ENCODE measurements at regions not wholly inside any gene's neighbourhood (a gene's known extent, or its start where the extent isn't known, plus 50 kb on each side); places are given as distances from the start of the nearest gene placed in this dataset.
"Not testable (repeated sequence)": the region's sequence is repeated elsewhere in the genome, so short reads cannot be mapped to it uniquely, and the experiment has no call there.

- Histone ChIP-seq H3K27ac (no peak overlapping the region), H3K36me3 (no peaks in the 10 kb centered on the region), H4K20me1 (no peaks in the 10 kb centered on the region), H3K27me3 (no peaks in the 10 kb centered on the region), H3K9me3 (replicated peaks in 1 of 11) (0 out of 22 replicates have a peak, but pooled peaks cover 0 to 5% (median 0%) of the 10 kb centered on the region in 11 experiments), H3K4me3 (no peak overlapping the region), H3K4me1 (peaks cover 0 to 5% (median 0%) of the 10 kb centered on the region in 10 experiments; a peak in 7 of 20 replicates), H3K9ac (no peak overlapping the region), H3K4me2 (no peak overlapping the region)
- no peak for TF ChIP-seq Cebpa-rat (IDR thresholded peaks at IDR 0.05)
These were observed 217.5 kb downstream of the RAP2B start for GRCh38 chr3:153379516-153379915.

GRCh38 chr3:153385343-153385742 lies 223.3 kb downstream of the RAP2B start:
- no peak overlapping the region for H3K27ac ChIP-seq
- no peaks in the 10 kb centered on the region for H3K9me3 ChIP-seq (replicated peaks in 1 of 11)
- no peaks in the 10 kb centered on the region for H3K4me1 ChIP-seq
- TF ChIP-seq Cebpa-rat (IDR thresholded peaks at IDR 0.05) = no peak
- no peaks in the 10 kb centered on the region for H3K36me3 ChIP-seq
- no peak overlapping the region for H3K4me3 ChIP-seq
- no peak overlapping the region for H3K4me2 ChIP-seq
- H3K27me3 ChIP-seq = no peaks in the 10 kb centered on the region
- H3K9ac ChIP-seq = no peak overlapping the region
- no peaks in the 10 kb centered on the region for H4K20me1 ChIP-seq

- Histone ChIP-seq H3K9me3 (replicated peaks in 1 of 11) (peaks cover 7 to 49% (median 19%) of the 10 kb centered on the region in 11 experiments; a peak in 17 of 22 replicates), H3K27ac (no peak overlapping the region), H3K4me2 (no peak overlapping the region), H3K36me3 (no peaks in the 10 kb centered on the region), H4K20me1 (no peaks in the 10 kb centered on the region), H3K4me3 (no peak overlapping the region), H3K4me1 (no peaks in the 10 kb centered on the region), H3K9ac (no peak overlapping the region), H3K27me3 (no peaks in the 10 kb centered on the region)
- no peak for TF ChIP-seq Cebpa-rat (IDR thresholded peaks at IDR 0.05)
These were observed 230.3 kb downstream of the RAP2B start for GRCh38 chr3:153392363-153392762.

GRCh38 chr3:153394017-153394416 lies 232.0 kb downstream of the RAP2B start:
- no peaks in the 10 kb centered on the region for H3K36me3 ChIP-seq
- H3K4me3 ChIP-seq = no peak overlapping the region
- H4K20me1 ChIP-seq = no peaks in the 10 kb centered on the region
- H3K9ac ChIP-seq = no peak overlapping the region
- H3K4me1 ChIP-seq = peaks cover 0 to 3% (median 2%) of the 10 kb centered on the region in 10 experiments; a peak in 11 of 20 replicates
- H3K4me2 ChIP-seq = no peak overlapping the region
- no peak for TF ChIP-seq Cebpa-rat (IDR thresholded peaks at IDR 0.05)
- peaks cover 7 to 49% (median 19%) of the 10 kb centered on the region in 11 experiments; a peak in 17 of 22 replicates for H3K9me3 ChIP-seq (replicated peaks in 1 of 11)
- no peak overlapping the region for H3K27ac ChIP-seq
- H3K27me3 ChIP-seq = no peaks in the 10 kb centered on the region

GRCh38 chr3:153396581-153396980 lies 234.6 kb downstream of the RAP2B start:
- Histone ChIP-seq H3K9ac (no peak overlapping the region), H3K9me3 (replicated peaks in 1 of 11) (peaks cover 7 to 41% (median 19%) of the 10 kb centered on the region in 11 experiments; a peak in 17 of 22 replicates), H4K20me1 (no peaks in the 10 kb centered on the region), H3K4me2 (no peak overlapping the region), H3K4me1 (peaks cover 7 to 28% (median 14%) of the 10 kb centered on the region in 10 experiments; a peak in 18 of 20 replicates), H3K36me3 (no peaks in the 10 kb centered on the region), H3K27me3 (no peaks in the 10 kb centered on the region), H3K27ac (no peak overlapping the region), H3K4me3 (no peak overlapping the region)
- no peak for TF ChIP-seq Cebpa-rat (IDR thresholded peaks at IDR 0.05)

GRCh38 chr3:153397794-153398193 lies 235.8 kb downstream of the RAP2B start:
- no peak for TF ChIP-seq Cebpa-rat (IDR thresholded peaks at IDR 0.05)
- Histone ChIP-seq H3K4me1 (peaks cover 7 to 28% (median 14%) of the 10 kb centered on the region in 10 experiments; a peak in 18 of 20 replicates), H3K4me3 (no peak overlapping the region), H3K9ac (no peak overlapping the region), H4K20me1 (no peaks in the 10 kb centered on the region), H3K4me2 (no peak overlapping the region), H3K9me3 (replicated peaks in 1 of 11) (peaks cover 7 to 29% (median 15%) of the 10 kb centered on the region in 11 experiments; a peak in 17 of 22 replicates), H3K27ac (no peak overlapping the region), H3K27me3 (no peaks in the 10 kb centered on the region), H3K36me3 (no peaks in the 10 kb centered on the region)

- H4K20me1 ChIP-seq = no peaks in the 10 kb centered on the region
- peak overlapping the region; percentile 33 to 73 (median 45) for H3K4me2 ChIP-seq
- H3K4me1 ChIP-seq = peaks cover 7 to 28% (median 14%) of the 10 kb centered on the region in 10 experiments; a peak in 18 of 20 replicates
- no peak for TF ChIP-seq Cebpa-rat (IDR thresholded peaks at IDR 0.05)
- H3K27me3 ChIP-seq = no peaks in the 10 kb centered on the region
- H3K36me3 ChIP-seq = no peaks in the 10 kb centered on the region
- peak overlapping the region in 6 of 11 experiments; percentile 14 to 43 (median 28); a peak in 8 of 22 replicates for H3K27ac ChIP-seq
- H3K9ac ChIP-seq = no peak overlapping the region; a peak in 1 of 22 replicates
- H3K4me3 ChIP-seq = no peak overlapping the region
- peaks cover 0 to 11% (median 4%) of the 10 kb centered on the region in 11 experiments; a peak in 12 of 22 replicates for H3K9me3 ChIP-seq (replicated peaks in 1 of 11)
These were observed 237.6 kb downstream of the RAP2B start for GRCh38 chr3:153399636-153400035.

- H4K20me1 ChIP-seq = no peaks in the 10 kb centered on the region
- peak overlapping the region in 2 of 11 experiments; percentile 68 to 73; a peak in 6 of 22 replicates for H3K4me2 ChIP-seq
- no peaks in the 10 kb centered on the region for H3K27me3 ChIP-seq
- no peak for TF ChIP-seq Cebpa-rat (IDR thresholded peaks at IDR 0.05)
- no peak overlapping the region for H3K4me3 ChIP-seq
- H3K9me3 ChIP-seq (replicated peaks in 1 of 11) = peaks cover 0 to 6% (median 0%) of the 10 kb centered on the region in 11 experiments; a peak in 3 of 22 replicates
- H3K36me3 ChIP-seq = no peaks in the 10 kb centered on the region
- peaks cover 7 to 28% (median 14%) of the 10 kb centered on the region in 10 experiments; a peak in 18 of 20 replicates for H3K4me1 ChIP-seq
- peak overlapping the region in 1 of 11 experiments; percentile 14; a peak in 1 of 22 replicates for H3K27ac ChIP-seq
- H3K9ac ChIP-seq = no peak overlapping the region; a peak in 1 of 22 replicates
These were observed 238.6 kb downstream of the RAP2B start for GRCh38 chr3:153400641-153401040.

- Histone ChIP-seq H3K4me1 (peaks cover 7 to 24% (median 11%) of the 10 kb centered on the region in 10 experiments; a peak in 18 of 20 replicates), H3K27me3 (no peaks in the 10 kb centered on the region), H3K27ac (no peak overlapping the region), H3K4me3 (no peak overlapping the region), H3K9ac (no peak overlapping the region), H3K4me2 (no peak overlapping the region), H4K20me1 (no peaks in the 10 kb centered on the region), H3K36me3 (no peaks in the 10 kb centered on the region), H3K9me3 (replicated peaks in 1 of 11) (peaks cover 0 to 4% (median 0%) of the 10 kb centered on the region in 11 experiments; a peak in 1 of 22 replicates)
- TF ChIP-seq Cebpa-rat (IDR thresholded peaks at IDR 0.05) = peak in 4 of 11 experiments; percentile 14 to 44 (median 31); a peak in 1 of 22 replicates
These were observed 242.1 kb downstream of the RAP2B start for GRCh38 chr3:153404157-153404556.

GRCh38 chr3:153405320-153405719 lies 243.3 kb downstream of the RAP2B start:
- not testable (repeated sequence) for H3K27me3 ChIP-seq; H3K27ac ChIP-seq; H4K20me1 ChIP-seq; H3K36me3 ChIP-seq; H3K9me3 ChIP-seq (replicated peaks in 1 of 11); H3K9ac ChIP-seq; H3K4me3 ChIP-seq; H3K4me2 ChIP-seq
- H3K4me1 ChIP-seq = peaks cover 0 to 19% (median 2%) of the 10 kb centered on the region in 10 experiments; a peak in 12 of 20 replicates

Measured in BLaER1 treated with 17β-estradiol and CSF1 and Interleukin-3, amounts not matched to agents 10 nM and 100 nM (cell line).